Globus pallidus (tissue), 1 donor: ENCODE measurements at regions not wholly inside any gene's neighbourhood (a gene's known extent, or its start where the extent isn't known, plus 50 kb on each side); places are given as distances from the start of the nearest gene placed in this dataset.
"Not testable (repeated sequence)": the region's sequence is repeated elsewhere in the genome, so short reads cannot be mapped to it uniquely, and the experiment has no call there.

Experiments
- DNase-seq: peaks from one replicate; pipeline ENCODE4 v3.0.0-alpha.2; 2015; ENCODE audit warnings: low spot score

DNA sequence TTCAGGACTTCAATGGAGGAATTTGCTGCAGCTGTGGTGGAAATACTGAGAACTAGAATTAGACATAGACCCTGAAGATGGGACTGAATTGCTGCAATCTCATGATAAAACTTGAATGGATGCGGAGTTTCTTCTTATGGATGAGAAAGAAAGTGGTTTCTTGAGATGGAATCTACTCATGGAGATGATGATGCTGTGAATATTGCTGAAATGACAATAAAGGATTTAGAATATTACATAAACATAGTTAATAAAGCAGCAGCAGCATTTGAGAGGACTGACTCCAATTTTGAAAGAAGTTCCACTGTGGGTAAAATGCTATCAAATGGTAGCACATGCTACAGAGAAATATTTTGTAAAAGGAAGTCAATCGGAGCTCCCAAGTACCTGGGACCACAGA lies 264.6 kb downstream of the UBE3D start:
- DNase-seq: no peak

DNA sequence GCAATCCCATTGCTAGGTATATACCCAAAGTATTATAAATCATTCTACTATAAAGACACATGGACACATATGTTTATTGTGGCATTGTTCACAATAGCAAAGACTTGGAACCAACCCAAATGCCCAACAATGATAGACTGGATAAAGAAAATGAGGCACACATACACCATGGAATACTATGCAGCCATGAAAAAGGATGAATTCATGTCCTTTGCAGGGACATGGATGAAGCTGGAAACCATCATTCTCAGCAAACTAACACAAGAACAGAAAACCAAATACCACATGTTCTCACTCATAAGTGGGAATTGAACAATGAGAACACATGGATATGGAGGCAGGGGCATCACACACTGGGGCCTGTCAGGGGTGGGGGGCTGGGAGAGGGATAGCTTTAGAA lies 249.4 kb downstream of the UBE3D start:
- not testable (repeated sequence) for DNase-seq

DNA sequence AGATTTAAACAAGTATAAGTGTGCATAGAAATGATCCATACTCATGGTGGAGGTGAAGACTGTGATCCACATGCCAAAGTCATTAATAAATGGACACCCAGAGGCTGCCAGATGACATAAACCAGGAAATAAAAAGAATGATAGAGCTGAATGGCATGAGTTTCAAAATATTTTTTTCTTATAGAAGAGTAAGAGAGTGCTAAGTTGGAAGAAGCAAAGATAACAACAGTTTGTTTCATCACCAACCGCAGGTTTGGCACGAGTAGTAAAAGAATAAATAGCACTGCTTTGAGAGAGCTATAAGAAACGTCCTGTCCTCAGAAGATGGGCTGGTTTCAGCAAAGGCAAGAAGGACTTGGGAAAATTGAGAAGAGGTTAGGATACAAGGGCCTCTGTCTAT lies 246.9 kb downstream of the UBE3D start:
- DNase-seq: no peak

DNA sequence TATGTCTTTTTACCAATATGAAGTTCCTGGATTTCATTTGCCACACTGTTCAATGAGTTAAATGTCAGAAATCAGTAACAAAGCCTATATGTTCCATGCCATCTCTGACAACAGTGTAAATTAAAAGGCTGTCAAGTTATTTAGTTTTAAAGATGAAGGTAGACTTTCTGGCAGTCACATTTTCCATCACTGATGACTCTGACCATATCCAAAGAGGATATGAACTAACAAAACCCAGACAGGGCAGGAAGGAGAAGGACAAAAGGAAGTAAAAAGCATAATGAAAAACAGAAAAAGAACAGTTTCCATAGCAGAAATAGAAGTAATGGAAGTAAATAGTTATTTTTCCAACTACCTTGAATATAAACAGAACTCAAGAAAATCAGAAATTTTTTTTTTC lies 242.3 kb downstream of the UBE3D start:
- no peak for DNase-seq

DNA sequence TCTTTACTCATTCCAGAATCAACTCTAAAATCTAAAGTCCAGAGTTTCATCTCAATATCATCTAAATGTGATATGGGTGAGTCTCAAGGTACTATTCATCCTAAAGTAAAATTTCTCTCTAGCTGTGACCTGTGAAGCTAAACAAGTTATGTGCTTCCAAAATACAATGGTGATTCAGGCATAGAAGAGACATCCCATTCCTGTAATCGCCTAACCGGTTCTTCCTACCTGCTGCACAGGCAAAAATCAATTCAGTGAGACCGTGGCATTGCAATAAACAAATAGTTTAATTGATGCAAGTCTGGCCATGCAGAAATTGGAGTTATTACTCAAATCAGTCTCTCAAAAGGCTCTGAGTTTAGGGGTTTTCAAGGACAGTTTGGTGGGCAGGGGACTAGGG lies 232.8 kb downstream of the UBE3D start:
- DNase-seq: no peak

DNA sequence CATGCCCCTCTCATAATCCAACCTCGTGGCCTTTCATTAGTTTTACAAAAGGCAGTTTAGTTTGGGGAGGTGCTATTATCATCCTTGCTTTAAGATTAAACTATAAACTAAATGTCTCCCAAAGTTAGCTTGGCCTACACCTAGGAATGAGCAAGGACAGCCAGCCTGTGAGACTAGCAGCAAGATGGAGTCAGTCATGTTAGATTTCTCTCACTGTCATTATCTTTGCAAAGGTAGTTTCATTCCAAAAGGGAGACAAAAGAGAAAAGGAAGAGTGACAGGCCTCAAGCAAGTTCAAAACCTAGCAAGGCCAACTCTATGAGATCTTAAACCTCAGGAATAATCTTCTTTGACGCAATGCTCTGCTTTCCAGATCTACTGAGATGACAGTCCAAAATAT lies 232.2 kb downstream of the UBE3D start:
- DNase-seq: no peak

DNA sequence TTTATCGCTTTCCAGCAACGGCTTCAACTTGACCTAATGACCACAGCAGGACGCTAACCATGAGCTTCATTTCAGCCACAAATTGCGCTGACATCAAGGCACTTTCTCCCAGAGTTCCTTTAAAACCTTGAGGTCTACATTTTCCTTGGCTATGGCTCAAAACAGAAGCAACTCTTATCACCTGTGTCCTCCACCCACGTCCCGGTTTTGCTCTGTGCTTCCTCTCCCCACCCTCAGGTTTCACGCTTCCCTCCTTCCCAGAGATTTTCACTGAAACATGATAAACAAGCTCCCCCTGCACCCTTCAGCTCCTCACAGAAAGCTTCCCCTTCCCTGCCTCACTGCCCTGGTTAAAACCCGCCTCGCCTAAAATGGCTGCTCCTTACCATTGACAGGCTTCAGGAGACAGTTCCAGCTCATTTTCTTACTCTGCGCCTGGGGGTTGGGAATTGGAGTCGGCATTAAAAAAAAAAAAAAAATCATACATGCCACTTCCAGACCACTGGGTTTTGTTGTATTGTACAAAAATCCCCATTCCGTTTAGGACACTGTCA lies 229.5 kb downstream of the UBE3D start:
- no peak for DNase-seq

DNA sequence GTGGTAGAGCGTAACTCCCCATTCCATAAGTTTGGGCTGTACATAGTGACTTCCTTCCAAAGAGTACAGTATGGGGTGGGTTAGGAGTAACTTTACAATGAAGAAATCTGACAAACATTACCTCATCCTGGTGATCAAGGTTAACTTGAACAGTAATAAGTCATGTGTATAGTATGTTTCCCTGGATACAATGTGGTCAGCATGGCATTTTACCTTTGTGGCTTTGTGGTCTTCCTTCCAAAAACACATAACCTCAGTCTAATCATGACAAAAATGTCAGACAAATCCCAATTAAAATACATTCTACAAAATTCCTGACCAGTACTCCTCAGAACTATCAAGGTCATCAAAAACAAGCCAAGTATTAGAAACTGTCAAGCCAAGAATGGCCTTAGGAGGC lies 225.1 kb downstream of the UBE3D start:
- DNase-seq: no peak

DNA sequence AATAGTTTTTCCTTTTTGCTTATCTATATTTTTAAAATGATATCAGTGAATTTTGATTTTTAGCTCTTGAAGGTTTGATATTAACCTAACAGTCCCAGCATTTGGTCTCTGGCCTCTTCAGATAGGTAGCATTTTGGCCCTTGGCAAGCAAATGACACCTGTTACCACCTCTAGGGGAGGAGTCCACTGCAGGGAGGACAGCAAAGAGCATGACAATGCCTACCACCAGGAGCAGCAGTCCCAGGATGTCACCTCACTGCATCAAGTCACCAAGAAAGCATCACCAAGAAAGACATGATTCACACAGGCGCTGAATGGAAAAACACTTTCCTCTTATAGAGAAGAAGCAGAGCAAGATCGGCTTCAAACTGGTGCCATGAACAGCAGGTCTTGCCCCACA lies 224.3 kb downstream of the UBE3D start:
- no peak for DNase-seq
